H1 (cell line): ENCODE measurements at regions not wholly inside any gene's neighbourhood (a gene's known extent, or its start where the extent isn't known, plus 50 kb on each side); places are given as distances from the start of the nearest gene placed in this dataset.

Experiments used
- CTCF ChIA-PET: fragments of 300-600 bp; sonication (Branson Sonifier 250); formaldehyde crosslinking; loops from one replicate; lab custom pipeline; 2021; ENCODE audit not compliant: partially characterized antibody; lab: Charles Lee
- POLR2A ChIA-PET: fragments of 300-600 bp; sonication (Branson Sonifier 250); formaldehyde crosslinking; loops from one replicate; lab custom pipeline; 2021; ENCODE audit warnings: inconsistent platforms; ENCODE audit not compliant: partially characterized antibody; lab: Charles Lee
- DNase-seq, 2 experiments: peaks; one replicate each; pipeline versions ENCODE4 v3.0.0 to v3.0.0-alpha.2; 2010 to 2022; ENCODE audit warnings: low spot score in 2 of 2, low read depth in 1 of 2, mixed read lengths in 1 of 2
- FAIRE-seq: peaks from 2 replicates; lab custom pipeline; 2011; peaks lifted over from hg19 to GRCh38; lab: Jason Lieb, UNC
- H2AFZ ChIP-seq: 2 replicates; pipeline ENCODE4 v1.8.1; 2012; ENCODE audit warnings: low read length, inconsistent platforms
- H2AK5ac ChIP-seq: 2 replicates; pipeline ENCODE4 v1.6.1; 2013; ENCODE audit warnings: low read depth, low read length
- H2BK120ac ChIP-seq: replicated peaks from 2 replicates; pipeline ENCODE3; 2013; ENCODE audit warnings: low read depth, low read length, inconsistent platforms
- H2BK12ac ChIP-seq: 2 replicates; pipeline ENCODE4 v1.6.1; 2013; ENCODE audit warnings: low read depth, low read length
- H2BK15ac ChIP-seq: 2 replicates; pipeline ENCODE4 v1.6.1; 2013; ENCODE audit warnings: low read length
- H2BK20ac ChIP-seq: 2 replicates; pipeline ENCODE4 v1.6.1; 2013; ENCODE audit warnings: low read length
- H2BK5ac ChIP-seq: 2 replicates; pipeline ENCODE4 v1.6.1; 2013; ENCODE audit warnings: low read depth, low read length
- H3K14ac ChIP-seq: 2 replicates; pipeline ENCODE4 v1.6.1; 2013; ENCODE audit warnings: inconsistent platforms; ENCODE audit not compliant: insufficient read length
- H3K18ac ChIP-seq: 2 replicates; pipeline ENCODE4 v1.6.1; 2013; ENCODE audit warnings: low read length; ENCODE audit errors: extremely low read depth
- H3K23ac ChIP-seq: 2 replicates; pipeline ENCODE4 v1.6.1; 2013; ENCODE audit warnings: inconsistent platforms; ENCODE audit not compliant: insufficient read length
- H3K23me2 ChIP-seq: 2 replicates; pipeline ENCODE4 v1.6.1; 2013; ENCODE audit warnings: low read depth, low read length
- H3K27ac ChIP-seq: 2 replicates; pipeline ENCODE4 v1.6.1; 2011; ENCODE audit warnings: low read depth, low read length, inconsistent platforms
- H3K27me3 ChIP-seq, 4 experiments: replicated peaks in 1 of 4; 1 replicate in 1 of 4; 2 replicates in 3 of 4; pipeline versions ENCODE4 v1.6.1 to v1.8.1; 2011 to 2013; ENCODE audit warnings: low read length in 3 of 4, mild to moderate bottlenecking in 3 of 4, inconsistent platforms in 2 of 4, mixed read lengths in 2 of 4, moderate library complexity in 1 of 4; ENCODE audit not compliant: control insufficient read depth in 3 of 4, insufficient read depth in 3 of 4; ENCODE audit errors: extremely low read depth in 1 of 4
- H3K36me3 ChIP-seq, 4 experiments: 2 replicates each; pipeline versions ENCODE4 v1.6.1 to v1.8.1; 2011 to 2013; ENCODE audit warnings: mild to moderate bottlenecking in 4 of 4, low read length in 3 of 4, moderate library complexity in 2 of 4, control low read depth in 1 of 4, inconsistent platforms in 1 of 4; ENCODE audit not compliant: insufficient read depth in 4 of 4, control insufficient read depth in 2 of 4
- H3K4ac ChIP-seq: replicated peaks from 2 replicates; pipeline ENCODE3; 2013; ENCODE audit warnings: low read length, low read depth, mixed read lengths, inconsistent platforms; ENCODE audit not compliant: insufficient read length
- H3K4me1 ChIP-seq, 4 experiments: replicated peaks in 1 of 4; 1 replicate in 1 of 4; 2 replicates in 3 of 4; pipeline versions ENCODE4 v1.6.1 to v1.8.1; 2011 to 2013; ENCODE audit warnings: low read length in 3 of 4, inconsistent platforms in 2 of 4, mixed read lengths in 1 of 4; ENCODE audit not compliant: insufficient read depth in 4 of 4, control insufficient read depth in 3 of 4
- H3K4me2 ChIP-seq, 2 experiments: 2 replicates each; pipeline versions ENCODE4 v1.6.1 to v1.8.1; 2011 to 2013; ENCODE audit warnings: low read depth in 2 of 2, low read length in 2 of 2, control low read depth in 1 of 2, inconsistent platforms in 1 of 2, mild to moderate bottlenecking in 1 of 2; ENCODE audit not compliant: insufficient read depth in 1 of 2
- H3K4me3 ChIP-seq, 4 experiments: fragments of 200-600, 300-600 bp in 1 of 4; sonication (generic), shearing (Covaris generic), sonication (Bioruptor Twin) in 1 of 4; 2 replicates each; pipeline versions ENCODE4 v1.5.1 to v1.8.1; 2011 to 2016; ENCODE audit warnings: low read length in 4 of 4, low read depth in 3 of 4, control low read depth in 2 of 4, inconsistent platforms in 2 of 4, mild to moderate bottlenecking in 2 of 4, mixed read lengths in 1 of 4, moderate library complexity in 1 of 4; ENCODE audit not compliant: insufficient read depth in 2 of 4; ENCODE audit errors: extremely low read depth in 1 of 4
- H3K56ac ChIP-seq: replicated peaks from 2 replicates; pipeline ENCODE3; 2013; ENCODE audit warnings: low read depth, mild to moderate bottlenecking, mixed read lengths, low read length, inconsistent platforms; ENCODE audit not compliant: insufficient read length
- H3K79me1 ChIP-seq: 2 replicates; pipeline ENCODE4 v1.6.1; 2013; ENCODE audit warnings: low read depth, low read length, control low read depth
- H3K79me2 ChIP-seq, 2 experiments: 2 replicates each; pipeline versions ENCODE4 v1.6.1 to v1.8.1; 2012 to 2013; ENCODE audit warnings: low read length in 2 of 2, mild to moderate bottlenecking in 2 of 2, inconsistent platforms in 1 of 2; ENCODE audit not compliant: insufficient read depth in 2 of 2, control insufficient read depth in 1 of 2
- H3K9ac ChIP-seq, 4 experiments: replicated peaks in 1 of 4; 1 replicate in 1 of 4; 2 replicates in 3 of 4; pipeline versions ENCODE4 v1.6.1 to v1.8.1; 2011 to 2013; ENCODE audit warnings: low read depth in 3 of 4, low read length in 3 of 4, control low read depth in 2 of 4, mild to moderate bottlenecking in 2 of 4, moderate library complexity in 2 of 4, inconsistent platforms in 1 of 4; ENCODE audit errors: extremely low read depth in 1 of 4
- H3K9me3 ChIP-seq, 2 experiments: 2 replicates each; pipeline versions ENCODE4 v1.6.1 to v1.8.1; 2012 to 2013; ENCODE audit warnings: mild to moderate bottlenecking in 2 of 2, moderate library complexity in 2 of 2, control low read depth in 1 of 2, inconsistent platforms in 1 of 2, low read depth in 1 of 2, low read length in 1 of 2, mixed read lengths in 1 of 2; ENCODE audit not compliant: insufficient read depth in 2 of 2
- H4K20me1 ChIP-seq, 2 experiments: replicated peaks in 1 of 2; 2 replicates each; pipeline versions ENCODE3 to v1.8.1; 2011 to 2013; ENCODE audit warnings: inconsistent platforms in 2 of 2, low read length in 2 of 2, mild to moderate bottlenecking in 1 of 2; ENCODE audit not compliant: insufficient read depth in 2 of 2, control insufficient read depth in 1 of 2
- H4K5ac ChIP-seq: 2 replicates; pipeline ENCODE4 v1.6.1; 2013; ENCODE audit warnings: low read length, low read depth, mixed read lengths, inconsistent platforms; ENCODE audit not compliant: insufficient read length
- H4K8ac ChIP-seq: 2 replicates; pipeline ENCODE4 v1.8.0; 2013; ENCODE audit warnings: mild to moderate bottlenecking, moderate library complexity, low read length, inconsistent platforms; ENCODE audit not compliant: insufficient read depth; ENCODE audit errors: extremely low read depth
- H4K91ac ChIP-seq: replicated peaks from 2 replicates; pipeline ENCODE3; 2013; ENCODE audit warnings: low read length, mixed read lengths, inconsistent platforms; ENCODE audit not compliant: insufficient read length
- BRCA1 ChIP-seq: IDR thresholded peaks from 2 replicates; pipeline ENCODE4 v1.6.1; 2012; ENCODE audit warnings: low read depth, low read length, improper control_type of control experiment
- GTF2F1 ChIP-seq: IDR thresholded peaks from 2 replicates; pipeline ENCODE4 v1.6.1; 2012; ENCODE audit warnings: low read depth, low read length, improper control_type of control experiment, borderline replicate concordance
- KDM4A ChIP-seq: IDR thresholded peaks from one replicate; pipeline ENCODE4 v1.7.1; 2012; ENCODE audit warnings: low read depth, mild to moderate bottlenecking, moderate library complexity, low read length, inconsistent platforms; ENCODE audit not compliant: severe bottlenecking
- RAD21 ChIP-seq, 2 experiments: IDR thresholded peaks in 1 of 2; conservative IDR thresholded peaks in 1 of 2; 2 replicates each; pipeline ENCODE4 v1.6.1; 2011; ENCODE audit warnings: low read depth in 2 of 2, low read length in 2 of 2, improper control_type of control experiment in 1 of 2, inconsistent platforms in 1 of 2, mild to moderate bottlenecking in 1 of 2, moderate library complexity in 1 of 2
- SAP30 ChIP-seq: fragments of 300-600 bp; sonication (generic); IDR thresholded peaks from 2 replicates; pipeline ENCODE4 v1.7.1; 2012; ENCODE audit warnings: low read length, moderate library complexity, mild to moderate bottlenecking, inconsistent platforms; ENCODE audit not compliant: insufficient read depth, insufficient replicate concordance
- SIN3A ChIP-seq, 2 experiments: IDR thresholded peaks in 1 of 2; conservative IDR thresholded peaks in 1 of 2; 2 replicates each; pipeline ENCODE4 v1.6.1; 2011 to 2012; ENCODE audit warnings: low read length in 2 of 2, improper control_type of control experiment in 1 of 2, low read depth in 1 of 2, mild to moderate bottlenecking in 1 of 2
- SP1 ChIP-seq: IDR thresholded peaks from 2 replicates; pipeline ENCODE4 v1.6.1; 2011; ENCODE audit warnings: low read depth, low read length
- WGBS, 2 experiments: shearing (Covaris generic) in 1 of 2; methylation state at CpG; one replicate each; pipeline versions ENCODE4 v1.1.6 to v1.1.7; 2013 to 2015; ENCODE audit warnings: low lambda C conversion rate in 2 of 2, mixed read lengths in 2 of 2, inconsistent platforms in 1 of 2, low coverage in 1 of 2, missing lambda C conversion rate in 1 of 2; ENCODE audit not compliant: insufficient replicate concordance in 2 of 2, insufficient coverage in 1 of 2, insufficient read length in 1 of 2; ENCODE audit errors: extremely low coverage in 1 of 2, missing lambda C conversion rate in 1 of 2; 5-methylcytosine and 5-hydroxymethylcytosine counted together
- TF ChIP-seq, protein P1 (sequence below): IDR thresholded peaks from 2 replicates; pipeline ENCODE4 v1.6.1; 2011; ENCODE audit warnings: low read length, improper control_type of control experiment

GRCh38 chr2:191496838-191497237 is 181.1 kb upstream of the NABP1 start:
- H3K27ac ChIP-seq: no peak overlapping the region
- FAIRE-seq (no peak), DNase-seq (no peak)
- CTCF ChIA-PET: interaction anchor here (0.5 to 1.4 kb wide), 5 partner anchors 14 to 253 kb away, joined by 3 to 5 read pairs (median 3); no protein-coding TSS in a partner anchor
- H3K79me1 ChIP-seq: no peaks in the 10 kb centered on the region
- H2BK120ac ChIP-seq: no peak overlapping the region
- H3K56ac ChIP-seq: no peak overlapping the region
- peaks cover 0 to 5% (median 1%) of the 10 kb centered on the region in 4 experiments; a peak in 4 of 7 replicates for H3K4me1 ChIP-seq
- no peak overlapping the region for H3K9ac ChIP-seq
- no peak overlapping the region for H3K18ac ChIP-seq
- no peak overlapping the region for H4K8ac ChIP-seq
- no peak overlapping the region for H2BK15ac ChIP-seq
- H3K27me3 ChIP-seq: no peaks in the 10 kb centered on the region
- H2AFZ ChIP-seq: peak overlapping the region; percentile 57; the same call in 1 of the 2 replicates
- H3K9me3 ChIP-seq: no peaks in the 10 kb centered on the region
- no peaks in the 10 kb centered on the region for H3K79me2 ChIP-seq
- no peak overlapping the region for H2BK12ac ChIP-seq
- H3K4me3 ChIP-seq: no peak overlapping the region
- H3K14ac ChIP-seq: no peak overlapping the region
- H4K20me1 ChIP-seq: no peaks in the 10 kb centered on the region
- no peak overlapping the region for H3K23ac ChIP-seq
- H4K5ac ChIP-seq: no peak overlapping the region
- no peak overlapping the region for H4K91ac ChIP-seq
- H2BK5ac ChIP-seq: 0 out of 2 replicates have a peak overlapping the region, but pooled peaks have one; percentile 35
- POLR2A ChIA-PET: no interaction called here
- H2AK5ac ChIP-seq: no peak overlapping the region
- no peaks in the 10 kb centered on the region for H3K23me2 ChIP-seq
- H2BK20ac ChIP-seq: no peak overlapping the region
- 86% methylated on average over 2 of the region's 2 CpGs; no CpG with 5 or more reads in 1 of the 2 experiments for WGBS, 2 experiments
- H3K4me2 ChIP-seq: no peak overlapping the region
- TF ChIP-seq SAP30 (no peak), KDM4A (no peak), RAD21 (IDR thresholded peaks at IDR 0.05 in 1 of 2, conservative IDR thresholded peaks at IDR 0.05 in 1 of 2; ENCODE audit: low read depth in 2 of 2, low read length in 2 of 2) (no peak), GTF2F1 (no peak), SIN3A (conservative IDR thresholded peaks at IDR 0.05 in 1 of 2, IDR thresholded peaks at IDR 0.05 in 1 of 2; ENCODE audit: low read depth in 1 of 2, low read length in 2 of 2) (no peak), SP1 (no peak), BRCA1 (no peak)
- TF ChIP-seq, protein P1, sequence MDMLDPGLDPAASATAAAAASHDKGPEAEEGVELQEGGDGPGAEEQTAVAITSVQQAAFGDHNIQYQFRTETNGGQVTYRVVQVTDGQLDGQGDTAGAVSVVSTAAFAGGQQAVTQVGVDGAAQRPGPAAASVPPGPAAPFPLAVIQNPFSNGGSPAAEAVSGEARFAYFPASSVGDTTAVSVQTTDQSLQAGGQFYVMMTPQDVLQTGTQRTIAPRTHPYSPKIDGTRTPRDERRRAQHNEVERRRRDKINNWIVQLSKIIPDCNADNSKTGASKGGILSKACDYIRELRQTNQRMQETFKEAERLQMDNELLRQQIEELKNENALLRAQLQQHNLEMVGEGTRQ: no peak
- H3K36me3 ChIP-seq: no peaks in the 10 kb centered on the region
- no peak overlapping the region for H3K4ac ChIP-seq
